NB4 (cell line): ENCODE measurements at regions not wholly inside any gene's neighbourhood (a gene's known extent, or its start where the extent isn't known, plus 50 kb on each side); places are given as distances from the start of the nearest gene placed in this dataset.

Experiments used
- CTCF ChIP-seq: IDR thresholded peaks from one replicate; pipeline ENCODE4 v1.5.1; 2012; ENCODE audit warnings: low read depth, low read length
- MAX ChIP-seq: IDR thresholded peaks from 2 replicates; pipeline ENCODE4 v1.6.1; 2011; ENCODE audit warnings: low read depth, low read length

- no peak for TF ChIP-seq CTCF
- TF ChIP-seq MAX: no peak
Observed at GRCh38 chr2:18750672-18751554, 161.5 kb upstream of the NT5C1B start.
